ENCODE measurements at regions not wholly inside any gene's neighbourhood (a gene's known extent, or its start where the extent isn't known, plus 50 kb on each side); places are given as distances from the start of the nearest gene placed in this dataset.

- H3K79me2 ChIP-seq (ENCODE audit: insufficient read depth), result no peaks in the 10 kb centered on the region
- no peak overlapping the region for H3K4me3 ChIP-seq
- no peak for TF ChIP-seq EZH2 (IDR thresholded peaks at IDR 0.05; ENCODE audit: insufficient read depth, poor library complexity, severe bottlenecking)
- no peak for TF ChIP-seq EZH2phosphoT487 (IDR thresholded peaks at IDR 0.05; ENCODE audit: insufficient read depth, low read depth)
- no peak for DNase-seq
- H3K4me2 ChIP-seq (ENCODE audit: unreplicated experiment), result no peak overlapping the region
- no peak overlapping the region for H3K9ac ChIP-seq
- H3F3A ChIP-seq (ENCODE audit: insufficient read depth), result no peaks in the 10 kb centered on the region
- H2AFZ ChIP-seq, result no peak overlapping the region
- WGBS, 2 experiments (ENCODE audit: low coverage in 1 of 2, low lambda C conversion rate in 2 of 2, missing lambda C conversion rate in 2 of 2), result 78 to 89% methylated on average over 4 of the region's 4 CpGs
- in situ Hi-C loops (cut with MboI), result no loop called here
- no peaks in the 10 kb centered on the region for H3K9me2 ChIP-seq (ENCODE audit: insufficient read depth)
- H3K9me3 ChIP-seq (ENCODE audit: low read depth), result no peaks in the 10 kb centered on the region
- no peaks in the 10 kb centered on the region for H3K36me3 ChIP-seq (ENCODE audit: low read depth)
- H4K20me1 ChIP-seq (ENCODE audit: insufficient read depth), result no peaks in the 10 kb centered on the region
- no peak overlapping the region for H3K27ac ChIP-seq
- no peaks in the 10 kb centered on the region for H3K4me1 ChIP-seq (ENCODE audit: insufficient read depth)
- no peaks in the 10 kb centered on the region for H3K27me3 ChIP-seq (replicated peaks; ENCODE audit: insufficient read depth)
Observed at GRCh38 chr3:56940976-56941375, 119.5 kb upstream of the SPATA12 start.

- in situ Hi-C loops (cut with MboI), result no loop called here
- Histone ChIP-seq H3K4me2 (ENCODE audit: unreplicated experiment) (no peak overlapping the region), H3K9me2 (ENCODE audit: insufficient read depth) (no peaks in the 10 kb centered on the region), H3K27me3 (replicated peaks; ENCODE audit: insufficient read depth) (no peaks in the 10 kb centered on the region), H3K9ac (no peak overlapping the region), H3K4me1 (ENCODE audit: insufficient read depth) (no peaks in the 10 kb centered on the region), H4K20me1 (ENCODE audit: insufficient read depth) (no peaks in the 10 kb centered on the region), H3K9me3 (ENCODE audit: low read depth) (no peaks in the 10 kb centered on the region), H3F3A (ENCODE audit: insufficient read depth) (no peaks in the 10 kb centered on the region), H2AFZ (no peak overlapping the region), H3K4me3 (no peak overlapping the region), H3K27ac (no peak overlapping the region), H3K79me2 (ENCODE audit: insufficient read depth) (no peaks in the 10 kb centered on the region), H3K36me3 (ENCODE audit: low read depth) (no peaks in the 10 kb centered on the region)
- TF ChIP-seq EZH2phosphoT487 (IDR thresholded peaks at IDR 0.05; ENCODE audit: insufficient read depth, low read depth), result no peak
- TF ChIP-seq EZH2 (IDR thresholded peaks at IDR 0.05; ENCODE audit: insufficient read depth, poor library complexity, severe bottlenecking), result no peak
- 46 to 62% methylated on average over 4 of the region's 4 CpGs for WGBS, 2 experiments (ENCODE audit: low coverage in 1 of 2, low lambda C conversion rate in 2 of 2, missing lambda C conversion rate in 2 of 2)
- DNase-seq, result no peak
Observed at GRCh38 chr3:56940321-56940720, 120.1 kb upstream of the SPATA12 start.

- no peak for DNase-seq
Observed at GRCh38 chr3:56939834-56940233, 120.6 kb upstream of the SPATA12 start.

GRCh38 chr3:56938530-56938929, 121.9 kb upstream of the SPATA12 start:
- H3K4me2 ChIP-seq (ENCODE audit: unreplicated experiment), result no peak overlapping the region
- H3K4me3 ChIP-seq, result no peak overlapping the region
- no peaks in the 10 kb centered on the region for H3K4me1 ChIP-seq (ENCODE audit: insufficient read depth)
- H3F3A ChIP-seq (ENCODE audit: insufficient read depth), result no peaks in the 10 kb centered on the region
- H3K27me3 ChIP-seq (replicated peaks; ENCODE audit: insufficient read depth), result no peaks in the 10 kb centered on the region
- H4K20me1 ChIP-seq (ENCODE audit: insufficient read depth), result no peaks in the 10 kb centered on the region
- no peaks in the 10 kb centered on the region for H3K36me3 ChIP-seq (ENCODE audit: low read depth)
- no peak overlapping the region for H2AFZ ChIP-seq
- H3K9me3 ChIP-seq (ENCODE audit: low read depth), result no peaks in the 10 kb centered on the region
- H3K79me2 ChIP-seq (ENCODE audit: insufficient read depth), result no peaks in the 10 kb centered on the region
- DNase-seq, result no peak
- H3K9me2 ChIP-seq (ENCODE audit: insufficient read depth), result no peaks in the 10 kb centered on the region
- H3K27ac ChIP-seq, result no peak overlapping the region
- in situ Hi-C loops (cut with MboI), result no loop called here
- 84 to 88% methylated on average over 8 of the region's 8 CpGs for WGBS, 2 experiments (ENCODE audit: low coverage in 1 of 2, low lambda C conversion rate in 2 of 2, missing lambda C conversion rate in 2 of 2)
- H3K9ac ChIP-seq, result no peak overlapping the region
- TF ChIP-seq EZH2phosphoT487 (IDR thresholded peaks at IDR 0.05; ENCODE audit: insufficient read depth, low read depth), result no peak
- TF ChIP-seq EZH2 (IDR thresholded peaks at IDR 0.05; ENCODE audit: insufficient read depth, poor library complexity, severe bottlenecking), result no peak

More at GRCh38 chr3:56939834-56940233, 120.6 kb upstream of the SPATA12 start:
- Histone ChIP-seq H3K9me3 (ENCODE audit: low read depth) (no peaks in the 10 kb centered on the region), H3K9me2 (ENCODE audit: insufficient read depth) (no peaks in the 10 kb centered on the region), H3K36me3 (ENCODE audit: low read depth) (no peaks in the 10 kb centered on the region), H3K27me3 (replicated peaks; ENCODE audit: insufficient read depth) (no peaks in the 10 kb centered on the region), H3K4me1 (ENCODE audit: insufficient read depth) (no peaks in the 10 kb centered on the region), H3K9ac (no peak overlapping the region), H3K4me2 (ENCODE audit: unreplicated experiment) (no peak overlapping the region), H3K79me2 (ENCODE audit: insufficient read depth) (no peaks in the 10 kb centered on the region), H3F3A (ENCODE audit: insufficient read depth) (no peaks in the 10 kb centered on the region), H4K20me1 (ENCODE audit: insufficient read depth) (no peaks in the 10 kb centered on the region), H3K27ac (no peak overlapping the region), H2AFZ (no peak overlapping the region), H3K4me3 (no peak overlapping the region)
- 14 to 32% methylated on average over 1 of the region's 1 CpG for WGBS, 2 experiments (ENCODE audit: low coverage in 1 of 2, low lambda C conversion rate in 2 of 2, missing lambda C conversion rate in 2 of 2)
- in situ Hi-C loops (cut with MboI), result no loop called here
- TF ChIP-seq EZH2phosphoT487 (IDR thresholded peaks at IDR 0.05; ENCODE audit: insufficient read depth, low read depth), result no peak

- DNase-seq, result no peak
- Histone ChIP-seq H3K27ac (no peak overlapping the region), H2AFZ (no peak overlapping the region), H3K27me3 (replicated peaks; ENCODE audit: insufficient read depth) (no peaks in the 10 kb centered on the region), H3K9me2 (ENCODE audit: insufficient read depth) (no peaks in the 10 kb centered on the region), H4K20me1 (ENCODE audit: insufficient read depth) (no peaks in the 10 kb centered on the region), H3K9me3 (ENCODE audit: low read depth) (no peaks in the 10 kb centered on the region), H3K36me3 (ENCODE audit: low read depth) (no peaks in the 10 kb centered on the region), H3K9ac (no peak overlapping the region), H3K4me2 (ENCODE audit: unreplicated experiment) (no peak overlapping the region), H3K4me1 (ENCODE audit: insufficient read depth) (no peaks in the 10 kb centered on the region), H3F3A (ENCODE audit: insufficient read depth) (no peaks in the 10 kb centered on the region), H3K79me2 (ENCODE audit: insufficient read depth) (no peaks in the 10 kb centered on the region), H3K4me3 (no peak overlapping the region)
- in situ Hi-C loops (cut with MboI), result no loop called here
- TF ChIP-seq EZH2 (IDR thresholded peaks at IDR 0.05; ENCODE audit: insufficient read depth, poor library complexity, severe bottlenecking) (no peak), EZH2phosphoT487 (IDR thresholded peaks at IDR 0.05; ENCODE audit: insufficient read depth, low read depth) (no peak)
Observed at GRCh38 chr3:56937580-56937979, 122.9 kb upstream of the SPATA12 start.
